ENCODE measurements at regions not wholly inside any gene's neighbourhood (a gene's known extent, or its start where the extent isn't known, plus 50 kb on each side); places are given as distances from the start of the nearest gene placed in this dataset.

GRCh38 chr6:165721356-165721755 lies 58.3 kb upstream of the PDE10A start:
- H3K36me3 ChIP-seq = no peaks in the 10 kb centered on the region
- no peak overlapping the region for H3K4me3 ChIP-seq
- H3K27ac ChIP-seq = no peak overlapping the region
- ATAC-seq (ENCODE audit: low FRiP score in 2 of 2) (no peak), DNase-seq (no peak)
- H3K9me3 ChIP-seq = no peaks in the 10 kb centered on the region
- H3K4me1 ChIP-seq = no peaks in the 10 kb centered on the region
- 49 to 57% methylated on average over 3 of the region's 3 CpGs for WGBS, 2 donors
- TF ChIP-seq POLR2AphosphoS5 (IDR thresholded peaks at IDR 0.05) (no peak), POLR2A (IDR thresholded peaks at IDR 0.05) (no peak)
- no peaks in the 10 kb centered on the region for H3K27me3 ChIP-seq

GRCh38 chr6:165718491-165718891 lies 55.5 kb upstream of the PDE10A start:
- 18 to 32% methylated on average over 4 of the region's 4 CpGs for WGBS, 2 donors
- no peak for DNase-seq
- Histone ChIP-seq H3K36me3 (no peaks in the 10 kb centered on the region), H3K9me3 (no peaks in the 10 kb centered on the region), H3K27me3 (no peaks in the 10 kb centered on the region), H3K27ac (no peak overlapping the region), H3K4me3 (no peak overlapping the region), H3K4me1 (no peaks in the 10 kb centered on the region)
- no peak for ATAC-seq (ENCODE audit: low FRiP score in 2 of 2)
- TF ChIP-seq, protein P1, sequence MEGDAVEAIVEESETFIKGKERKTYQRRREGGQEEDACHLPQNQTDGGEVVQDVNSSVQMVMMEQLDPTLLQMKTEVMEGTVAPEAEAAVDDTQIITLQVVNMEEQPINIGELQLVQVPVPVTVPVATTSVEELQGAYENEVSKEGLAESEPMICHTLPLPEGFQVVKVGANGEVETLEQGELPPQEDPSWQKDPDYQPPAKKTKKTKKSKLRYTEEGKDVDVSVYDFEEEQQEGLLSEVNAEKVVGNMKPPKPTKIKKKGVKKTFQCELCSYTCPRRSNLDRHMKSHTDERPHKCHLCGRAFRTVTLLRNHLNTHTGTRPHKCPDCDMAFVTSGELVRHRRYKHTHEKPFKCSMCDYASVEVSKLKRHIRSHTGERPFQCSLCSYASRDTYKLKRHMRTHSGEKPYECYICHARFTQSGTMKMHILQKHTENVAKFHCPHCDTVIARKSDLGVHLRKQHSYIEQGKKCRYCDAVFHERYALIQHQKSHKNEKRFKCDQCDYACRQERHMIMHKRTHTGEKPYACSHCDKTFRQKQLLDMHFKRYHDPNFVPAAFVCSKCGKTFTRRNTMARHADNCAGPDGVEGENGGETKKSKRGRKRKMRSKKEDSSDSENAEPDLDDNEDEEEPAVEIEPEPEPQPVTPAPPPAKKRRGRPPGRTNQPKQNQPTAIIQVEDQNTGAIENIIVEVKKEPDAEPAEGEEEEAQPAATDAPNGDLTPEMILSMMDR (IDR thresholded peaks at IDR 0.05) = no peak
- TF ChIP-seq POLR2AphosphoS5 (IDR thresholded peaks at IDR 0.05) = no peak

DNA sequence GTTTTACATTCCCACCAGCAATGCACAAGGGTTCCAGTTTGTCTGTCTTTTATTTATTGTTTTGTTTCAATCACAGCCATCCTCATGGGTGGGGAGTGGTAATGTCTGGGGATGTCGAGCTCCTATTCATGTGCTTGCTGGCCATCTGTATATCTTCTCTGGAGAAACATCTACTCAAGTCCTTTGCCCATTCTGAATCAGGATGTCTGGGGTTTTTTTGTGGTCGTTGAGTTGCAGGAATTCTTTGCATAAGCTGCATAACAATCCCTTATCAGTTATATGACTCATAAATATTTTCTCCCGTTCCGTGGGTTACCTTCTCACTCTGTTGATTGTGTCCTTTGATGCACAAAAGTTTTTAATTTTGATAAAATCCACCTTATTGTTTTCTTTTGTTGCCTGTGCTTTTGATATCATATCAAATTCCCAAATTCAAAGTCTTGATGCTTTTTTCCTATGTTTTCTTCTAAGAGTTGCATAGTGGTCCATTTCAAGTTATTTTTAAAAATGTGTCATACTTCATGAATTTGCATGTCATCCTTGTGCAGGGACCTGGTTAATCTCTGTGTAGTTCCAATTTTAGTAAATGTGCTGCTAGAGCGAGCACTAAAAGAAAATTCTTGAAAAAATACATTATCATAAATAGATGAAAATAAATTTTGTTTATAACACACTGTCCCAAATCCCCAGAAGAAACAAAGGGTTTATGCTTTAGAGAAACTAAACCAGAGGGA lies 54.9 kb upstream of the PDE10A start:
- H3K27ac ChIP-seq = no peak overlapping the region

GRCh38 chr6:165716886-165717285 lies 53.8 kb upstream of the PDE10A start:
- Histone ChIP-seq H3K4me3 (no peak overlapping the region), H3K27ac (no peak overlapping the region), H3K36me3 (no peaks in the 10 kb centered on the region), H3K9me3 (no peaks in the 10 kb centered on the region), H3K4me1 (no peaks in the 10 kb centered on the region), H3K27me3 (no peaks in the 10 kb centered on the region)
- TF ChIP-seq POLR2AphosphoS5 (IDR thresholded peaks at IDR 0.05) (no peak), POLR2A (IDR thresholded peaks at IDR 0.05) (no peak), EP300 (IDR thresholded peaks at IDR 0.05) (no peak)
- TF ChIP-seq, protein P1 (IDR thresholded peaks at IDR 0.05) = no peak
- ATAC-seq (ENCODE audit: low FRiP score in 2 of 2) (no peak), DNase-seq (no peak)
- 92% methylated on average over 4 of the region's 4 CpGs for WGBS, 2 donors

More for the DNA sequence above, 54.9 kb upstream of the PDE10A start:
- no peak for ATAC-seq (ENCODE audit: low FRiP score in 2 of 2)
- H3K4me1 ChIP-seq = no peaks in the 10 kb centered on the region
- no peaks in the 10 kb centered on the region for H3K36me3 ChIP-seq
- H3K27me3 ChIP-seq = no peaks in the 10 kb centered on the region
- no peaks in the 10 kb centered on the region for H3K9me3 ChIP-seq
- H3K4me3 ChIP-seq = no peak overlapping the region
- TF ChIP-seq EP300 (IDR thresholded peaks at IDR 0.05) (no peak), POLR2A (IDR thresholded peaks at IDR 0.05) (no peak), POLR2AphosphoS5 (IDR thresholded peaks at IDR 0.05) (no peak)
- TF ChIP-seq, protein P1 (IDR thresholded peaks at IDR 0.05) = no peak
- 50 to 58% methylated on average over 4 to 5 of the region's 5 CpGs for WGBS, 2 donors
- DNase-seq = no peak

DNA sequence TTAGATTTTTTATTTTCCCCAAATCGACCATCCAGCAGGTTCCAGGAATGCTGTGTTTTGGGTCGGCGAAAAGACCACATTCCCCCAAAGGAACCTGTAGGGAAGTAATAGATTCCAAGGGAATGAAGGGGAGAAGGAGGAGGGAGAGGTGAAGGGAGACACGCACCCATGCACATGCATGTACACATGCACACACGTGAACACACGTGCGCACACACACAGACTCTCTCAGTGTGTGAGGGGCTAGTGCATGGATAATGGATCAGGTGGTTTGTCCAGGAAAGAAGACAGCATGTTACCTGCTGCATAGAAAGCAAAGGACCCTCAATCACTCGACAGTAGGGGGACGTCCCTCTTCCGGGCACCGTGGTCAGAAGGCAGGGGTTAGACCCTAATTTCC lies 52.4 kb upstream of the PDE10A start:
- H3K9me3 ChIP-seq = no peaks in the 10 kb centered on the region
- ATAC-seq (ENCODE audit: low FRiP score in 2 of 2) (no peak), DNase-seq (no peak)
- H3K4me3 ChIP-seq = no peak overlapping the region
- H3K36me3 ChIP-seq = no peaks in the 10 kb centered on the region
- WGBS, 2 donors = 91 to 93% methylated on average over 11 of the region's 11 CpGs
- no peak overlapping the region for H3K27ac ChIP-seq
- TF ChIP-seq, protein P1 (IDR thresholded peaks at IDR 0.05) = no peak
- no peak for TF ChIP-seq POLR2AphosphoS5 (IDR thresholded peaks at IDR 0.05)
- TF ChIP-seq EP300 (IDR thresholded peaks at IDR 0.05) = no peak
- TF ChIP-seq POLR2A (IDR thresholded peaks at IDR 0.05) = no peak
- no peaks in the 10 kb centered on the region for H3K4me1 ChIP-seq
- no peaks in the 10 kb centered on the region for H3K27me3 ChIP-seq
